ENCODE measurements at regions not wholly inside any gene's neighbourhood (a gene's known extent, or its start where the extent isn't known, plus 50 kb on each side); places are given as distances from the start of the nearest gene placed in this dataset.

GRCh38 chr5:124231802-124232201, 514.6 kb downstream of the ZNF608 start:
- TF ChIP-seq CTCF (conservative IDR thresholded peaks at IDR 0.05; ENCODE audit: low read depth, low read length) (no peak), EZH2 (IDR thresholded peaks at IDR 0.05; ENCODE audit: borderline replicate concordance, low read depth, low read length, poor library complexity, severe bottlenecking) (no peak)
